ENCODE measurements at regions not wholly inside any gene's neighbourhood (a gene's known extent, or its start where the extent isn't known, plus 50 kb on each side); places are given as distances from the start of the nearest gene placed in this dataset.

GRCh38 chr16:9687737-9688319 is 494.4 kb downstream of the GRIN2A start:
- no peak for TF ChIP-seq ZNF274 (IDR thresholded peaks at IDR 0.05; ENCODE audit: borderline replicate concordance, low read depth, low read length)
- TF ChIP-seq CUX1 (CRISPR knock-in tag; IDR thresholded peaks at IDR 0.05): no peak
- no peak for TF ChIP-seq MED1 (CRISPR knock-in tag; IDR thresholded peaks at IDR 0.05; ENCODE audit: borderline replicate concordance)
- no peak for TF ChIP-seq GABPA (tag; conservative IDR thresholded peaks at IDR 0.05; ENCODE audit: low read depth)
- TF ChIP-seq GATA2 (CRISPR knock-in tag; IDR thresholded peaks at IDR 0.05): no peak
- no peak for TF ChIP-seq CTCF (IDR thresholded peaks at IDR 0.05 in 2 of 3, conservative IDR thresholded peaks at IDR 0.05 in 1 of 3; ENCODE audit: insufficient read depth in 2 of 3, low read depth in 1 of 3, low read length in 3 of 3)
- no peak for TF ChIP-seq CHD2 (IDR thresholded peaks at IDR 0.05; ENCODE audit: low read depth, low read length)
- TF ChIP-seq USF2 (CRISPR knock-in tag; IDR thresholded peaks at IDR 0.05): no peak
